ENCODE measurements at regions not wholly inside any gene's neighbourhood (a gene's known extent, or its start where the extent isn't known, plus 50 kb on each side); places are given as distances from the start of the nearest gene placed in this dataset.

GRCh38 chr15:38847666-38848065 lies 283.1 kb upstream of the RASGRP1 start:
- TF ChIP-seq CSRNP3 (CRISPR knock-in tag; IDR thresholded peaks at IDR 0.05) = no peak
- TF ChIP-seq ARNTL (CRISPR knock-in tag; IDR thresholded peaks at IDR 0.05; ENCODE audit: borderline replicate concordance, low read depth) = no peak
- no peak for TF ChIP-seq ISL1 (CRISPR knock-in tag; IDR thresholded peaks at IDR 0.05)
- TF ChIP-seq SNAI2 (CRISPR knock-in tag; IDR thresholded peaks at IDR 0.05) = no peak
- no peak for TF ChIP-seq ZC3H10 (CRISPR knock-in tag; IDR thresholded peaks at IDR 0.05)
- TF ChIP-seq CREB5 (CRISPR knock-in tag; IDR thresholded peaks at IDR 0.05; ENCODE audit: low read depth) = no peak
- no peak for TF ChIP-seq RARB (CRISPR knock-in tag; IDR thresholded peaks at IDR 0.05)
- TF ChIP-seq ZFP30 (CRISPR knock-in tag; IDR thresholded peaks at IDR 0.05) = no peak
- TF ChIP-seq TOX (CRISPR knock-in tag; IDR thresholded peaks at IDR 0.05; ENCODE audit: borderline replicate concordance) = no peak
- no peak for TF ChIP-seq OSR1 (CRISPR knock-in tag; IDR thresholded peaks at IDR 0.05)
- no peak for TF ChIP-seq ZFP3 (CRISPR knock-in tag; IDR thresholded peaks at IDR 0.05)
- TF ChIP-seq PPARA (CRISPR knock-in tag; IDR thresholded peaks at IDR 0.05; ENCODE audit: borderline replicate concordance) = no peak
